ENCODE measurements at regions not wholly inside any gene's neighbourhood (a gene's known extent, or its start where the extent isn't known, plus 50 kb on each side); places are given as distances from the start of the nearest gene placed in this dataset.

DNA sequence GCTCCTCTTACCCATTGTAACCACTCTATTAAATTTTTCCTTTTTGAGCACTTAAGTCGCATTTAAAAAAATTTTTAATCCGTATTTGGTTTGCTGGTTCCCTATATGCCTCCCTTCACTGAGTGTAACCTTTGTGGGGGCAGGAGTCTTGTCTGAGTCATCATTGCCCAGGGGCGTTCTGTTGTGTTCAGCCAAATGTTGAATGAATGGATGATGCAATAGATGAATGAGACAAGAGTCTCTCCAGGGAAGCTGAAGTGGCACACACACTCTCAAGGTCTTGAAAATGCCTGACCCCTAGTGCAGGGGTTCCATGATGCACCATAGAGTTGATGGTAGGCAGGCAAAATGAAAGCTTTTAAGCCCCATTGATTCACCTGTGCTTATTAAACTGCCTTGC, 123.0 kb upstream of the RBFOX1 start:
- Histone ChIP-seq H3F3A (replicated peaks; ENCODE audit: low read depth) (no peaks in the 10 kb centered on the region), H4K20me1 (replicated peaks; ENCODE audit: insufficient read depth) (no peaks in the 10 kb centered on the region), H3K27ac (ENCODE audit: low read depth) (no peak overlapping the region), H3K79me2 (replicated peaks; ENCODE audit: insufficient read depth) (no peaks in the 10 kb centered on the region), H3K36me3 (ENCODE audit: insufficient read depth) (no peaks in the 10 kb centered on the region; the same call in 1 of the 2 replicates), H3K4me3 (no peak overlapping the region), H3K27me3 (ENCODE audit: insufficient read depth) (no peaks in the 10 kb centered on the region), H3K4me1 (ENCODE audit: insufficient read depth) (no peaks in the 10 kb centered on the region), H3K9me2 (ENCODE audit: insufficient read depth) (no peaks in the 10 kb centered on the region), H2AFZ (no peak overlapping the region), H3K4me2 (no peak overlapping the region)
- H3K4me3 Mint-ChIP-seq: no peak overlapping the region
- peaks cover 10% of the 10 kb centered on the region for H3K4me1 Mint-ChIP-seq
- TF ChIP-seq CREB1 (CRISPR knock-in tag; IDR thresholded peaks at IDR 0.05; ENCODE audit: low read depth) (no peak), ZNF114 (CRISPR knock-in tag; IDR thresholded peaks at IDR 0.05) (no peak), EZH2 (IDR thresholded peaks at IDR 0.05; ENCODE audit: low read depth, unreplicated experiment) (no peak), EZH2phosphoT487 (IDR thresholded peaks at IDR 0.05; ENCODE audit: unreplicated experiment) (no peak), ZNF331 (CRISPR knock-in tag; IDR thresholded peaks at IDR 0.05; ENCODE audit: low read depth) (no peak), STAT1 (IDR thresholded peaks at IDR 0.05; ENCODE audit: unreplicated experiment) (no peak), POLR2AphosphoS5 (IDR thresholded peaks at IDR 0.05; ENCODE audit: low read depth) (no peak), NANOG (IDR thresholded peaks at IDR 0.05; ENCODE audit: borderline replicate concordance) (no peak)
- TF ChIP-seq, protein P1, sequence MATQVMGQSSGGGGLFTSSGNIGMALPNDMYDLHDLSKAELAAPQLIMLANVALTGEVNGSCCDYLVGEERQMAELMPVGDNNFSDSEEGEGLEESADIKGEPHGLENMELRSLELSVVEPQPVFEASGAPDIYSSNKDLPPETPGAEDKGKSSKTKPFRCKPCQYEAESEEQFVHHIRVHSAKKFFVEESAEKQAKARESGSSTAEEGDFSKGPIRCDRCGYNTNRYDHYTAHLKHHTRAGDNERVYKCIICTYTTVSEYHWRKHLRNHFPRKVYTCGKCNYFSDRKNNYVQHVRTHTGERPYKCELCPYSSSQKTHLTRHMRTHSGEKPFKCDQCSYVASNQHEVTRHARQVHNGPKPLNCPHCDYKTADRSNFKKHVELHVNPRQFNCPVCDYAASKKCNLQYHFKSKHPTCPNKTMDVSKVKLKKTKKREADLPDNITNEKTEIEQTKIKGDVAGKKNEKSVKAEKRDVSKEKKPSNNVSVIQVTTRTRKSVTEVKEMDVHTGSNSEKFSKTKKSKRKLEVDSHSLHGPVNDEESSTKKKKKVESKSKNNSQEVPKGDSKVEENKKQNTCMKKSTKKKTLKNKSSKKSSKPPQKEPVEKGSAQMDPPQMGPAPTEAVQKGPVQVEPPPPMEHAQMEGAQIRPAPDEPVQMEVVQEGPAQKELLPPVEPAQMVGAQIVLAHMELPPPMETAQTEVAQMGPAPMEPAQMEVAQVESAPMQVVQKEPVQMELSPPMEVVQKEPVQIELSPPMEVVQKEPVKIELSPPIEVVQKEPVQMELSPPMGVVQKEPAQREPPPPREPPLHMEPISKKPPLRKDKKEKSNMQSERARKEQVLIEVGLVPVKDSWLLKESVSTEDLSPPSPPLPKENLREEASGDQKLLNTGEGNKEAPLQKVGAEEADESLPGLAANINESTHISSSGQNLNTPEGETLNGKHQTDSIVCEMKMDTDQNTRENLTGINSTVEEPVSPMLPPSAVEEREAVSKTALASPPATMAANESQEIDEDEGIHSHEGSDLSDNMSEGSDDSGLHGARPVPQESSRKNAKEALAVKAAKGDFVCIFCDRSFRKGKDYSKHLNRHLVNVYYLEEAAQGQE (IDR thresholded peaks at IDR 0.05; ENCODE audit: unreplicated experiment): no peak
- TF ChIP-seq, protein P2, sequence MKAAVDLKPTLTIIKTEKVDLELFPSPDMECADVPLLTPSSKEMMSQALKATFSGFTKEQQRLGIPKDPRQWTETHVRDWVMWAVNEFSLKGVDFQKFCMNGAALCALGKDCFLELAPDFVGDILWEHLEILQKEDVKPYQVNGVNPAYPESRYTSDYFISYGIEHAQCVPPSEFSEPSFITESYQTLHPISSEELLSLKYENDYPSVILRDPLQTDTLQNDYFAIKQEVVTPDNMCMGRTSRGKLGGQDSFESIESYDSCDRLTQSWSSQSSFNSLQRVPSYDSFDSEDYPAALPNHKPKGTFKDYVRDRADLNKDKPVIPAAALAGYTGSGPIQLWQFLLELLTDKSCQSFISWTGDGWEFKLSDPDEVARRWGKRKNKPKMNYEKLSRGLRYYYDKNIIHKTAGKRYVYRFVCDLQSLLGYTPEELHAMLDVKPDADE (IDR thresholded peaks at IDR 0.05): no peak
- TF ChIP-seq, protein P3, sequence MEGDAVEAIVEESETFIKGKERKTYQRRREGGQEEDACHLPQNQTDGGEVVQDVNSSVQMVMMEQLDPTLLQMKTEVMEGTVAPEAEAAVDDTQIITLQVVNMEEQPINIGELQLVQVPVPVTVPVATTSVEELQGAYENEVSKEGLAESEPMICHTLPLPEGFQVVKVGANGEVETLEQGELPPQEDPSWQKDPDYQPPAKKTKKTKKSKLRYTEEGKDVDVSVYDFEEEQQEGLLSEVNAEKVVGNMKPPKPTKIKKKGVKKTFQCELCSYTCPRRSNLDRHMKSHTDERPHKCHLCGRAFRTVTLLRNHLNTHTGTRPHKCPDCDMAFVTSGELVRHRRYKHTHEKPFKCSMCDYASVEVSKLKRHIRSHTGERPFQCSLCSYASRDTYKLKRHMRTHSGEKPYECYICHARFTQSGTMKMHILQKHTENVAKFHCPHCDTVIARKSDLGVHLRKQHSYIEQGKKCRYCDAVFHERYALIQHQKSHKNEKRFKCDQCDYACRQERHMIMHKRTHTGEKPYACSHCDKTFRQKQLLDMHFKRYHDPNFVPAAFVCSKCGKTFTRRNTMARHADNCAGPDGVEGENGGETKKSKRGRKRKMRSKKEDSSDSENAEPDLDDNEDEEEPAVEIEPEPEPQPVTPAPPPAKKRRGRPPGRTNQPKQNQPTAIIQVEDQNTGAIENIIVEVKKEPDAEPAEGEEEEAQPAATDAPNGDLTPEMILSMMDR (conservative IDR thresholded peaks at IDR 0.05; ENCODE audit: low read depth in 2 of 2): no peak
- TF ChIP-seq, protein P4, sequence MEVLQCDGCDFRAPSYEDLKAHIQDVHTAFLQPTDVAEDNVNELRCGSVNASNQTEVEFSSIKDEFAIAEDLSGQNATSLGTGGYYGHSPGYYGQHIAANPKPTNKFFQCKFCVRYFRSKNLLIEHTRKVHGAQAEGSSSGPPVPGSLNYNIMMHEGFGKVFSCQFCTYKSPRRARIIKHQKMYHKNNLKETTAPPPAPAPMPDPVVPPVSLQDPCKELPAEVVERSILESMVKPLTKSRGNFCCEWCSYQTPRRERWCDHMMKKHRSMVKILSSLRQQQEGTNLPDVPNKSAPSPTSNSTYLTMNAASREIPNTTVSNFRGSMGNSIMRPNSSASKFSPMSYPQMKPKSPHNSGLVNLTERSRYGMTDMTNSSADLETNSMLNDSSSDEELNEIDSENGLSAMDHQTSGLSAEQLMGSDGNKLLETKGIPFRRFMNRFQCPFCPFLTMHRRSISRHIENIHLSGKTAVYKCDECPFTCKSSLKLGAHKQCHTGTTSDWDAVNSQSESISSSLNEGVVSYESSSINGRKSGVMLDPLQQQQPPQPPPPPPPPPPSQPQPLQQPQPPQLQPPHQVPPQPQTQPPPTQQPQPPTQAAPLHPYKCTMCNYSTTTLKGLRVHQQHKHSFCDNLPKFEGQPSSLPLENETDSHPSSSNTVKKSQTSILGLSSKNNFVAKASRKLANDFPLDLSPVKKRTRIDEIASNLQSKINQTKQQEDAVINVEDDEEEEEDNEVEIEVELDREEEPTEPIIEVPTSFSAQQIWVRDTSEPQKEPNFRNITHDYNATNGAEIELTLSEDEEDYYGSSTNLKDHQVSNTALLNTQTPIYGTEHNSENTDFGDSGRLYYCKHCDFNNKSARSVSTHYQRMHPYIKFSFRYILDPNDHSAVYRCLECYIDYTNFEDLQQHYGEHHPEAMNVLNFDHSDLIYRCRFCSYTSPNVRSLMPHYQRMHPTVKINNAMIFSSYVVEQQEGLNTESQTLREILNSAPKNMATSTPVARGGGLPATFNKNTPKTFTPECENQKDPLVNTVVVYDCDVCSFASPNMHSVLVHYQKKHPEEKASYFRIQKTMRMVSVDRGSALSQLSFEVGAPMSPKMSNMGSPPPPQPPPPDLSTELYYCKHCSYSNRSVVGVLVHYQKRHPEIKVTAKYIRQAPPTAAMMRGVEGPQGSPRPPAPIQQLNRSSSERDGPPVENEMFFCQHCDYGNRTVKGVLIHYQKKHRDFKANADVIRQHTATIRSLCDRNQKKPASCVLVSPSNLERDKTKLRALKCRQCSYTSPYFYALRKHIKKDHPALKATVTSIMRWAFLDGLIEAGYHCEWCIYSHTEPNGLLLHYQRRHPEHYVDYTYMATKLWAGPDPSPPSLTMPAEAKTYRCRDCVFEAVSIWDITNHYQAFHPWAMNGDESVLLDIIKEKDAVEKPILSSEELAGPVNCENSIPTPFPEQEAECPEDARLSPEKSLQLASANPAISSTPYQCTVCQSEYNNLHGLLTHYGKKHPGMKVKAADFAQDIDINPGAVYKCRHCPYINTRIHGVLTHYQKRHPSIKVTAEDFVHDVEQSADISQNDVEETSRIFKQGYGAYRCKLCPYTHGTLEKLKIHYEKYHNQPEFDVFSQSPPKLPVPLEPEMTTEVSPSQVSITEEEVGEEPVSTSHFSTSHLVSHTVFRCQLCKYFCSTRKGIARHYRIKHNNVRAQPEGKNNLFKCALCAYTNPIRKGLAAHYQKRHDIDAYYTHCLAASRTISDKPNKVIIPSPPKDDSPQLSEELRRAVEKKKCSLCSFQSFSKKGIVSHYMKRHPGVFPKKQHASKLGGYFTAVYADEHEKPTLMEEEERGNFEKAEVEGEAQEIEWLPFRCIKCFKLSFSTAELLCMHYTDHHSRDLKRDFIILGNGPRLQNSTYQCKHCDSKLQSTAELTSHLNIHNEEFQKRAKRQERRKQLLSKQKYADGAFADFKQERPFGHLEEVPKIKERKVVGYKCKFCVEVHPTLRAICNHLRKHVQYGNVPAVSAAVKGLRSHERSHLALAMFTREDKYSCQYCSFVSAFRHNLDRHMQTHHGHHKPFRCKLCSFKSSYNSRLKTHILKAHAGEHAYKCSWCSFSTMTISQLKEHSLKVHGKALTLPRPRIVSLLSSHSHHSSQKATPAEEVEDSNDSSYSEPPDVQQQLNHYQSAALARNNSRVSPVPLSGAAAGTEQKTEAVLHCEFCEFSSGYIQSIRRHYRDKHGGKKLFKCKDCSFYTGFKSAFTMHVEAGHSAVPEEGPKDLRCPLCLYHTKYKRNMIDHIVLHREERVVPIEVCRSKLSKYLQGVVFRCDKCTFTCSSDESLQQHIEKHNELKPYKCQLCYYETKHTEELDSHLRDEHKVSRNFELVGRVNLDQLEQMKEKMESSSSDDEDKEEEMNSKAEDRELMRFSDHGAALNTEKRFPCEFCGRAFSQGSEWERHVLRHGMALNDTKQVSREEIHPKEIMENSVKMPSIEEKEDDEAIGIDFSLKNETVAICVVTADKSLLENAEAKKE (CRISPR knock-in tag; IDR thresholded peaks at IDR 0.05): no peak
- no peak overlapping the region for H3K27ac Mint-ChIP-seq
- DNase-seq (ENCODE audit: low spot score) (no peak), ATAC-seq (no peak)
- H3K36me3 Mint-ChIP-seq (ENCODE audit: low read depth): peaks cover 4% of the 10 kb centered on the region; the same call in 1 of the 3 replicates
- H3K9me3 Mint-ChIP-seq: peaks cover 74% of the 10 kb centered on the region
- peaks cover 5% of the 10 kb centered on the region for H3K27me3 Mint-ChIP-seq (ENCODE audit: insufficient read depth, low read depth, poor library complexity)
